ENCODE measurements at regions not wholly inside any gene's neighbourhood (a gene's known extent, or its start where the extent isn't known, plus 50 kb on each side); places are given as distances from the start of the nearest gene placed in this dataset.

DNA sequence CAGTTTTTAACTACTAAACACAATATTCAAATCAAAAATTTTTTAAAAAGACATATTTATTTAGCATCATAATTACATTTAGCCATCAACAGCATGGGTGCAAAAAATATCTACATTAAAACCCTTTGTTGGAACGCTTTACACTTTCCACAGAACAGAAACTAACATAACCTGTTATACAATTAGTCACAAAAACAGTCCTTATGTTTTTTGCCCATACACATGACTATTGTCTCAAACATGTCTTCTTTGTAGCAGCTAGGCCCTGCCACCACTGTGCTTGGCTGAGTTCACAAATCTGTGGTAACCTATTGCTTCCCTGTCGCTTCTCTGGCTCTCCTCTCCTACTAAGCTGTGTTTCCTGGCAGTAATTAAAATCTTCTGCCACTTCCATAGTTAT, 1350.0 kb upstream of the ADGRL2 start:
- DNase-seq = no peak

GRCh38 chr1:80448081-80448480, 1352.7 kb upstream of the ADGRL2 start:
- no peak for DNase-seq

- DNase-seq = no peak
Measured at GRCh38 chr1:80447526-80447925, 1353.2 kb upstream of the ADGRL2 start.

- no peak for DNase-seq
Measured at GRCh38 chr1:80445033-80445432, 1355.7 kb upstream of the ADGRL2 start.

GRCh38 chr1:80444171-80444570, 1356.6 kb upstream of the ADGRL2 start:
- DNase-seq = no peak

DNA sequence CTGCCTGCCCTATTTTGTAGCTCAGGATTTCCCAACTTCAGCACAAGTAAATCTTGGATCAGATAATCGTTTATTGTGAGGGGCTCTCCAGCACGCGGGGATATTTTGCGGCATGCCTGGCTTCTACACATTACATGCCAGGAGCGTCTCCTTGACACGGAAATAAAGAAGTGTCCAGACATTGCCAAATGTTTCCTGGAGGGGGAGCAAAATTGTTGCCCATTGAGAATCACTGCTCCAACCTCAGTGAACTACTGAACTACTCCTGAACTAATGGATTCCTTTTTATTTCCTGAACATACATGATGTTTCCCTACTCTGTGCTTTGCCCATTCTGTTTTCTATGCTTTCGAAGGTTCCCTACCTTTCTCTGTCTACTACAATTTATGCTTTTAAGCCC, 1359.1 kb upstream of the ADGRL2 start:
- peak in 1 of 2 experiments; percentile 7 for DNase-seq

- DNase-seq = no peak
Measured at GRCh38 chr1:80436851-80437250, 1363.9 kb upstream of the ADGRL2 start.

GRCh38 chr1:80427881-80428280, 1372.9 kb upstream of the ADGRL2 start:
- peak; percentile 76 to 95 for DNase-seq

DNA sequence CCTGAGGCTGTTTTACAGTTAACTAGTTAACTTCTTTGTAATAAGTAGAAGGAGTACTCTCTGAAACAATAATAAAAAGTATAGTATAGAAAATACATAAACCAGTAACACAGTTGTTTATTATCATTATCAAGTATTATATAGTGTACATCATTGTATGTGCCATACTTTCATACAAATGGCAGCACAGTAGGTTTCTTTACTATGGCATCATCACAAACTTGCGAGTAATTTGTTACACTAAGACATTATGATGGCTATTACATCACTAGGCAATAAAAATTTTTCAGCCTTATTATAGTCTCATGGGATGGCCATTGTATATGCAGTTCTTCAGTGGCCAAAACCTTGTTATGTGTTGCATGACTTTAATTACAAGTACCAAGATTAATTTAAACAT, 1376.5 kb upstream of the ADGRL2 start:
- DNase-seq = no peak

DNA sequence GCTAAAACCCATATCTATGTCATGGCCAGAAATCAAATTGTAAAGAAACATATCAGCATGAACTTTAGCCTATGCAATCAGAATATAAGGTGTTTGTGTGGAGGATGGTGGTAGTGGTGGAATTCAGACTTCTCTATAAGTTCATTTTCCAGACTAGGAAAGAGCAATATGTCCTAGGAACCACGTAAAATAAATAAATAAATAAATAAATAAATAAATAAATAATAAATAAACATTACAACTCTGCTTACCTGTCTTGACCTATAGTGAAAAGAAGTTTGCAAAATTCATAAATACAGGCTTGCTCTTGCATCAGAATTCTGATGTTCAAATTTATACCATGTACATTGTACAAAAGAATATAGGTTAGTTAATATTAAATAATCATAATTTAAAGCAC, 1382.6 kb upstream of the ADGRL2 start:
- no peak for DNase-seq

DNA sequence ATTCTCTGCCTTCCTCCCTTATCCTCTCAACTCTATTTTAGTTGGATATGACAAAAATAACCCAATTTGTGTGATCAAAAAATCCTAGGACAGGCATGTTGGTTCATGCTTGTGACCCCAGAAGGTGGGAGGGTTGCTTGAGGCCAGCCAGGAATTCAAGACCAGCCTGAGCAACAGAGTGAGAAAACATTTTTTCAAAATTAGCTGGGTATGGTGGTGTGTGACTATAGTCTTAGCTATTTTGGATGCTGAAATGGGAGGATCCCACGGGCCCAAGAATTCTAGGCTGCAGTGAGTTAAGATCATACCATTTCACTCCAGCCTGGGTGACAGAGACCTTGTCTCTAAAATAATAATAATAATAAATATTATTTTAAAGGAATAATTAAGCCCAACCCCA, 1383.1 kb upstream of the ADGRL2 start:
- DNase-seq = no peak

DNA sequence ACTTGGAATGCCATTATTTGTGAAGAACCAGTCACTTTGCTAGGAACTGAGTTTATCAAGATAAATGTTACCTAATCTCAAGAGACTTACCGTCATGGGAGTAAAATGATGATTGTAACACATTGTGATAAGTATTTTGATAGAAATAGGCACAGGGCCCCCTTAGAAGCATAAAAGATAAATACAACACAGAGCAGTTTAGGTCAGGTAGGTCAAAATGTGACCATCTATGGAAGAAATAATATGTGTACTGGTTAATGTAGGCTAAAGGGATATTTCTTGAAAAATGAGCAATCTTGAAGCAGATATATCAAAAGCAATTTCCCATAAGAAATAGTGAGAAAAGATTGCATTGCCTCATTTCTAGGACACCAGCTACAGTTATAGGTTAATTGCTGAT, 1386.8 kb upstream of the ADGRL2 start:
- DNase-seq = no peak

- DNase-seq = no peak
Measured at GRCh38 chr1:80410233-80410632, 1390.5 kb upstream of the ADGRL2 start.

GRCh38 chr1:80403471-80403893, 1397.0 kb upstream of the ADGRL4 start:
- DNase-seq = no peak

- DNase-seq = no peak
Measured at GRCh38 chr1:80402625-80403024, 1396.1 kb upstream of the ADGRL4 start.

GRCh38 chr1:80401757-80402156, 1395.2 kb upstream of the ADGRL4 start:
- DNase-seq = no peak

DNA sequence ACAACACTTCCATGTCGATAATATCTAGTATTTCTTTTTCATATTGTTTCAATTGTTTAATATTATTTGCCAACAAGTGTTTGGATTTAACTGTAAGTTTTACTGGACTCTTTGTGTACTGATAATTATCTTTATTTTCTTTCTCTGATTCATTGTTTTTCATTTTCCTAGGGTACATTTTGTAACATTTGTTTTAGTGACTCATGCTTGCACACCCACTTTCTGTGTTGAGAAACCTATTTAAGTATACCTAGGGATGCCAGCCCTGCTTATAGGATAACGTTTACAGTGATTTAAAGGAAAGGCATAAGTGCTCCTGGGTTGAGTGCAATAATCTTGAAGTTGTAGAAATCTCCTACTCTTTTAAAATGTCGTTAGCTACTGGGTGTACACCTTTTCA, 1386.0 kb upstream of the ADGRL4 start:
- no peak for DNase-seq

DNA sequence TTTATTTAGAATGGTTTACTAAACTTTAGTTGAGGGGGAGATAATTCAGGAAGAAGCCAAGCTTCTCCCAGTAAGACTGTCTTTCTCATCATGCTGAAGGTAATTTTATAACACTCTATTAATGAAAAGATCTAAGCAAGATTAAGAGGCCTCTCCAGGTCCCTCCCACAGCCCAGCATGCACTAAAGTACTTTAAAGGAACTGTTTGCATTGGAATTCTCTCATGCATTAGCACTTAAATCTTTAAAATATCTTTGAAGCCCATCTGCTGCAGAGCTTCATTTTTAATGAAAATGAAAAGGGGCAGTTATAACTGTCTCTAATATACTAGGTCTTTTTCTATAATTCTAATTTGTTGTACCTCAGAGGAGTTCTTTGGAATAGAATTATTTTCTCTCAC, 1379.1 kb upstream of the ADGRL4 start:
- peak in 1 of 2 experiments; percentile 14 for DNase-seq

- DNase-seq = no peak
Measured at GRCh38 chr1:80384959-80385358, 1378.4 kb upstream of the ADGRL4 start.

DNA sequence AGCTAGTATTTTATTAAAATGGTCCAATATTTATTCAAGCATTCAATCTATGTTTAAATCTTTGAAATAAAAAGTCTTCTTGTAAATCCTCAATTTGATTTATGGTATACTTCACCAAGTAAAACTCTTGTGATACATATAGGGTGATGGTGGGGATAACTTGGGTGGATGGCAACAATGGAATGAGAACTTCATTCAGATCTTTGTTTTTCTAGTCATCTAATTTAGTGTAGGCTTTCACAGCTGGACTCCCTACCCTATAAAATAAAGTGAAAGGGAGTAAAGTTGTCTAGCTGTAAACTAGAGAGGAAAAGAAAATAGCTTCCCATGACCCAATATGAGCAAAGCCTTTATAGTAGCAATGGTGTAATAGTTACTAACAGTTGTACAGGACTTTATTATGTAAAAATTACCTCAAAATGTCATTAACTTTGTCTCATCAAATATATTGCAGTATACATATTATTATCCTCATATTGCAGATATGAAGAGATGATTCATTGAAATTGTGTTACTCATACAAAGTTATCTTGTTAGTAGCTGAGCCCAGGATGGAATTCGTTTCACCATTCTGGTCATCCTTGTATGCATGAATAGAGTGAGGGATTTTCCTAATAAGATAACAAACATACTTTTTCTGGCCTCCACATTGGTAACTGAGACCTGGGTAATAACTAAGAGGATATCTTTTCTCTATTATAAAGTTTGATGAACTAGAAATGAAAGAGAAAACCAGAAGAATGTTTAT, 1377.7 kb upstream of the ADGRL4 start:
- DNase-seq = no peak

GRCh38 chr1:80375662-80376061, 1369.1 kb upstream of the ADGRL4 start:
- DNase-seq = no peak

DNA sequence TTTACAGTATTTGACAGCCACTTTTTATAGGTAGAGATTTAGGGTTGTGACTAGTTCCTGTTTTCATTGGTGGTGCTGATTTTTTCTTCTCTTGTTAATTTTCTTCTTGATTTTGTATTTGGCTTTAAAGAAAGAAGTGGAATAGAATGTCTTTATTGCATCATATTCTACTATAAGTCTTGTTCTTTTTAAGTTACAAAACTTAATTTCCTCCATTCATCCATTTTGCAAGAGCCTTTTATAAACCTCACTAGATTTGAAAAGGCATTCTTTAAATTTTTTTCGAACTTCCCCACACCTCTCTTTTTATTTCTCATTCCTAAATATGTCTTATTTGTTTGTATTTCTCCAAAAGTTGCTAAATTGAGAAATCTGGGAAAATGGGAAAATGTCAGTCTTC, 1368.6 kb upstream of the ADGRL4 start:
- DNase-seq = no peak

- no peak for DNase-seq
Measured at GRCh38 chr1:80369780-80370179, 1363.2 kb upstream of the ADGRL4 start.

DNA sequence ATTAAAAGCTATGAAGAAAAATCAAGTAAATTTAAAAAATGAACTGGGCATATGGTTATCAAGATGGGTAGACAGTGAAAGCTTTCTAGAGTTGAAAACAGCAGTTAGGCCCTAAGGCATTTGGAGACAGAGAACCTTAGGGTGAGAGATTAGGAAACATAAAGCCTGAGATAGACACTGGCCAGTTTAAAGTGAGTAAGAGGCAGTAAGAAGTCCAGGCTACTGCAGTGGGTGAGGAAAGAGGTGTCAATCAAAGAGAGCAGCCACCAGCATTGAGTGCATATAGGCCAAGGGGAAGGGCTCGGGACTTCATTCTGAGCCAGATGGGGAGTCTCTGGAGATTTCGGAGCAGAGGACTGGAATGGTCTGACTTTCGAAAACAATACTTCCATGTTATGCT, 1360.5 kb upstream of the ADGRL4 start:
- no peak for DNase-seq

- no peak for DNase-seq
Measured at GRCh38 chr1:80365359-80366021, 1359.0 kb upstream of the ADGRL4 start.

Measured in NCI-H524 (cell line).